K562 (cell line): ENCODE measurements at regions not wholly inside any gene's neighbourhood (a gene's known extent, or its start where the extent isn't known, plus 50 kb on each side); places are given as distances from the start of the nearest gene placed in this dataset.

Experiments used
- ATAC-seq: fragments of 200-7000 bp; cut with Tn5 transposase; 3 replicates; pipeline ENCODE4 v1.9.1; 2020; ENCODE audit warnings: moderate library complexity
- BruUV-seq: library from RNA; stranded (reverse); fragments of 400-500 nt; replicated peaks from 2 replicates; lab custom pipeline; 2021; lab: Mats Ljungman, UMichigan
- CTCF ChIA-PET: fragments of 300-600 bp; formaldehyde crosslinking; extraction: SDS; loops from one replicate; lab custom pipeline; 2021; ENCODE audit warnings: low intra/inter-chr PET ratio; lab: Yijun Ruan, JAX
- POLR2A ChIA-PET: fragments of 300-600, 350-650 bp; sonication (Branson Sonifier 250); formaldehyde crosslinking; extraction: SDS; loops from one replicate; lab custom pipeline; 2021; ENCODE audit warnings: antibody characterized with exemption, inconsistent platforms; lab: Yijun Ruan, JAX
- DNase-seq, 4 experiments: peaks; one replicate each; pipeline versions ENCODE4 v3.0.0 to v3.0.0-alpha.2; 2011 to 2018; ENCODE audit warnings: low spot score in 3 of 4, mixed read lengths in 3 of 4; ENCODE audit errors: extremely low read depth in 1 of 4
- FAIRE-seq: peaks from 2 replicates; lab custom pipeline; 2011; peaks lifted over from hg19 to GRCh38; lab: Jason Lieb, UNC
- H2AFZ ChIP-seq: 2 replicates; pipeline ENCODE4 v1.6.0; 2011; ENCODE audit warnings: low read depth, low read length, control low read depth, inconsistent platforms
- H3K27ac ChIP-seq: fragments of 200-600 bp; 3 replicates; pipeline ENCODE4 v1.8.0; 2011; ENCODE audit warnings: low read depth, mild to moderate bottlenecking, control low read depth, inconsistent platforms, low read length, moderate library complexity, mixed read lengths; ENCODE audit errors: extremely low read depth
- H3K27me3 ChIP-seq, 2 experiments: fragments of 300-600 bp in 1 of 2; 2 replicates in 1 of 2; 3 replicates in 1 of 2; pipeline versions ENCODE4 v1.6.0 to v1.8.0; 2011; ENCODE audit warnings: inconsistent platforms in 2 of 2, low read length in 2 of 2, mild to moderate bottlenecking in 1 of 2, mixed read lengths in 1 of 2, moderate library complexity in 1 of 2; ENCODE audit not compliant: control insufficient read depth in 2 of 2, insufficient read depth in 2 of 2
- H3K36me3 ChIP-seq: fragments of 300-600 bp; 3 replicates; pipeline ENCODE4 v1.8.0; 2011; ENCODE audit warnings: mild to moderate bottlenecking, low read length, inconsistent platforms; ENCODE audit not compliant: control insufficient read depth, insufficient read depth
- H3K4me1 ChIP-seq, 2 experiments: fragments of 200-600 bp in 1 of 2; replicated peaks in 1 of 2; 2 replicates in 1 of 2; 3 replicates in 1 of 2; pipeline versions ENCODE4 v1.5.1 to v1.8.0; 2011; ENCODE audit warnings: inconsistent platforms in 2 of 2, low read length in 2 of 2, mild to moderate bottlenecking in 1 of 2, mixed read lengths in 1 of 2, moderate library complexity in 1 of 2; ENCODE audit not compliant: control insufficient read depth in 2 of 2, insufficient read depth in 2 of 2
- H3K4me2 ChIP-seq: 2 replicates; pipeline ENCODE4 v1.6.1; 2011; ENCODE audit warnings: low read length, control low read depth, inconsistent platforms, mixed read lengths; ENCODE audit not compliant: insufficient read depth
- H3K4me3 ChIP-seq: fragments of 200-600 bp; sonication (generic), shearing (Covaris generic); 2 replicates; pipeline ENCODE4 v1.5.1; 2016; ENCODE audit warnings: control low read depth, inconsistent platforms
- H3K79me2 ChIP-seq: fragments of 200-600 bp; 3 replicates; pipeline ENCODE4 v1.8.0; 2011; ENCODE audit warnings: low read length, inconsistent platforms; ENCODE audit not compliant: control insufficient read depth, insufficient read depth
- H3K9ac ChIP-seq, 2 experiments: 2 replicates each; pipeline versions ENCODE4 v1.6.0 to v1.6.1; 2011; ENCODE audit warnings: low read depth in 2 of 2, low read length in 2 of 2, control low read depth in 1 of 2, inconsistent platforms in 1 of 2, mild to moderate bottlenecking in 1 of 2, mixed read lengths in 1 of 2; ENCODE audit not compliant: insufficient read depth in 1 of 2
- H3K9me1 ChIP-seq: one replicate; pipeline ENCODE4 v1.6.0; 2011; ENCODE audit warnings: inconsistent platforms, mild to moderate bottlenecking, low read length, moderate library complexity; ENCODE audit not compliant: control insufficient read depth, insufficient read depth
- H3K9me3 ChIP-seq: replicated peaks from 2 replicates; pipeline ENCODE4 v1.5.1; 2011; ENCODE audit warnings: low read depth, low read length, inconsistent platforms; ENCODE audit not compliant: control insufficient read depth, insufficient read depth
- H4K20me1 ChIP-seq: replicated peaks from 2 replicates; pipeline ENCODE4 v1.6.1; 2011; ENCODE audit warnings: low read length, inconsistent platforms, mixed read lengths; ENCODE audit not compliant: control insufficient read depth, insufficient read depth
- ATF3 ChIP-seq, 2 experiments: fragments of 450-650 bp in 1 of 2; sonication (generic) in 1 of 2; formaldehyde crosslinking in 1 of 2; IDR thresholded peaks in 1 of 2; conservative IDR thresholded peaks in 1 of 2; 2 replicates each; pipeline versions ENCODE4 v1.6.1 to v1.8.1; 2016 to 2023; ENCODE audit warnings: mild to moderate bottlenecking in 2 of 2, moderate library complexity in 2 of 2, inconsistent platforms in 1 of 2, missing genetic modification reagents in 1 of 2
- HEY1 ChIP-seq: fragments of 250-450 bp; sonication (Bioruptor Pico); IDR thresholded peaks from 2 replicates; pipeline ENCODE4 v1.5.0; 2020; ENCODE audit warnings: mild to moderate bottlenecking, moderate library complexity, borderline replicate concordance
- JUND ChIP-seq, 2 experiments: IDR thresholded peaks; 2 replicates in 1 of 2; 3 replicates in 1 of 2; pipeline ENCODE4 v1.6.1; 2011; ENCODE audit warnings: borderline replicate concordance in 2 of 2, low read depth in 2 of 2, low read length in 2 of 2, improper control_type of control experiment in 1 of 2, missing biosample characterization in 1 of 2, missing genetic modification characterization in 1 of 2, missing genetic modification reagents in 1 of 2
- ZBTB34 ChIP-seq: fragments of 250-450 bp; sonication (Bioruptor Pico); IDR thresholded peaks from 2 replicates; pipeline ENCODE4 v1.8.0; 2021; ENCODE audit warnings: mild to moderate bottlenecking, moderate library complexity
- WGBS: fragments of 100-300 bp; shearing (Covaris generic); methylation state at CpG from one replicate; pipeline ENCODE4 v1.1.6; 2016; ENCODE audit warnings: low coverage, mixed read lengths; ENCODE audit not compliant: insufficient coverage; ENCODE audit errors: missing lambda C conversion rate; 5-methylcytosine and 5-hydroxymethylcytosine counted together
- in situ Hi-C: fragments of 300-500 bp; cut with MboI; formaldehyde crosslinking; loops from 4 replicates; pipeline ENCODE4 v1.15.0; 2018; ENCODE audit warnings: inconsistent platforms, mixed read lengths
- intact Hi-C: fragments of 100-400 bp; cut with micrococcal nuclease; formaldehyde crosslinking; loops from 2 replicates; pipeline ENCODE4 v1.14.2; 2022

- no peak for FAIRE-seq
- Histone ChIP-seq H2AFZ (no peak overlapping the region), H3K27me3 (no peaks in the 10 kb centered on the region), H3K9me1 (no peaks in the 10 kb centered on the region), H3K27ac (no peak overlapping the region), H3K4me3 (no peak overlapping the region), H4K20me1 (no peaks in the 10 kb centered on the region), H3K4me2 (no peak overlapping the region), H3K79me2 (no peaks in the 10 kb centered on the region), H3K9ac (no peak overlapping the region), H3K9me3 (no peaks in the 10 kb centered on the region), H3K36me3 (no peaks in the 10 kb centered on the region), H3K4me1 (no peaks in the 10 kb centered on the region)
- ATAC-seq: no peak
- in situ Hi-C loops: no loop called here
- intact Hi-C loops: no loop called here
- TF ChIP-seq ATF3 (IDR thresholded peaks at IDR 0.05) (peak; percentile 22; the same call in 1 of the 2 replicates), ATF3 (CRISPR knock-in tag; conservative IDR thresholded peaks at IDR 0.05) (no peak), HEY1 (CRISPR knock-in tag) (no peak), JUND (IDR thresholded peaks at IDR 0.05; ENCODE audit: borderline replicate concordance, low read depth, low read length) (no peak), JUND (tag; IDR thresholded peaks at IDR 0.05; ENCODE audit: borderline replicate concordance, low read depth, low read length) (peak; percentile 23; the same call in 1 of the 3 replicates), ZBTB34 (CRISPR knock-in tag) (no peak)
- no TSS peak for BruUV-seq
- WGBS: 0% methylated on average over 3 of the region's 3 CpGs
- no peak for DNase-seq
- POLR2A ChIA-PET: no interaction called here
- CTCF ChIA-PET: no interaction called here
These were observed 1698.2 kb downstream of the REEP3 start for GRCh38 chr10:65219444-65219843.
